BJ (cell line): ENCODE measurements at regions not wholly inside any gene's neighbourhood (a gene's known extent, or its start where the extent isn't known, plus 50 kb on each side); places are given as distances from the start of the nearest gene placed in this dataset.

Experiments used
- CTCF ChIA-PET: fragments of 350-600 bp; formaldehyde crosslinking; extraction: SDS; loops from one replicate; lab custom pipeline; 2021; ENCODE audit warnings: antibody characterized with exemption, inconsistent platforms; lab: Yijun Ruan, JAX
- POLR2A ChIA-PET: fragments of 300-600 bp; sonication (Branson Sonifier 250); formaldehyde crosslinking; extraction: SDS; loops from one replicate; lab custom pipeline; 2021; ENCODE audit warnings: antibody characterized with exemption; lab: Charles Lee
- DNase-seq: peaks from one replicate; pipeline ENCODE4 v3.0.0-alpha.2; 2011; ENCODE audit warnings: low read depth
- H3K27me3 ChIP-seq: 2 replicates; pipeline ENCODE4 v1.6.0; 2011; ENCODE audit warnings: low read length; ENCODE audit not compliant: control insufficient read depth, insufficient read depth
- H3K36me3 ChIP-seq: 2 replicates; pipeline ENCODE4 v1.5.1; 2011; ENCODE audit warnings: low read length; ENCODE audit not compliant: control insufficient read depth, insufficient read depth
- H3K4me3 ChIP-seq: 2 replicates; pipeline ENCODE4 v1.5.1; 2011; ENCODE audit warnings: low read depth, mild to moderate bottlenecking, control low read depth, low read length
- CTCF ChIP-seq: IDR thresholded peaks from 2 replicates; pipeline ENCODE4 v1.5.1; 2011; ENCODE audit warnings: low read depth, mild to moderate bottlenecking, control low read depth, inconsistent platforms, low read length, moderate library complexity; ENCODE audit not compliant: insufficient read depth

GRCh38 chr10:121303287-121303890, 294.9 kb downstream of the FGFR2 start:
- CTCF ChIA-PET: no interaction called here
- POLR2A ChIA-PET: no interaction called here
- no peak overlapping the region for H3K4me3 ChIP-seq

GRCh38 chr10:121305066-121305465, 293.2 kb downstream of the FGFR2 start:
- H3K27me3 ChIP-seq: no peaks in the 10 kb centered on the region
- ChIA-PET CTCF (no interaction called here), POLR2A (no interaction called here)
- H3K4me3 ChIP-seq: no peak overlapping the region
- no peak for DNase-seq
- H3K36me3 ChIP-seq: no peaks in the 10 kb centered on the region
- TF ChIP-seq CTCF: no peak

More at GRCh38 chr10:121303287-121303890, 294.9 kb downstream of the FGFR2 start:
- no peaks in the 10 kb centered on the region for H3K36me3 ChIP-seq
- no peak for TF ChIP-seq CTCF
- no peaks in the 10 kb centered on the region for H3K27me3 ChIP-seq
- DNase-seq: no peak

GRCh38 chr10:121306159-121306673, 292.0 kb downstream of the FGFR2 start:
- ChIA-PET POLR2A (no interaction called here), CTCF (no interaction called here)
- no peaks in the 10 kb centered on the region for H3K27me3 ChIP-seq
- DNase-seq: no peak
- no peaks in the 10 kb centered on the region for H3K36me3 ChIP-seq
- no peak for TF ChIP-seq CTCF
- H3K4me3 ChIP-seq: no peak overlapping the region

- no peaks in the 10 kb centered on the region for H3K27me3 ChIP-seq
- H3K36me3 ChIP-seq: no peaks in the 10 kb centered on the region
- H3K4me3 ChIP-seq: no peak overlapping the region
- POLR2A ChIA-PET: no interaction called here
- no peak for DNase-seq
- no peak for TF ChIP-seq CTCF
- CTCF ChIA-PET: no interaction called here
Observed at GRCh38 chr10:121307411-121307980, 290.7 kb downstream of the FGFR2 start.

- DNase-seq: no peak
- ChIA-PET POLR2A (no interaction called here), CTCF (no interaction called here)
Observed at GRCh38 chr10:121308020-121308419, 290.2 kb downstream of the FGFR2 start.

More at GRCh38 chr10:121308020-121308419, 290.2 kb downstream of the FGFR2 start:
- TF ChIP-seq CTCF: no peak
- no peaks in the 10 kb centered on the region for H3K36me3 ChIP-seq
- H3K4me3 ChIP-seq: no peak overlapping the region
- no peaks in the 10 kb centered on the region for H3K27me3 ChIP-seq
